ENCODE measurements at regions not wholly inside any gene's neighbourhood (a gene's known extent, or its start where the extent isn't known, plus 50 kb on each side); places are given as distances from the start of the nearest gene placed in this dataset.
"Not testable (repeated sequence)": the region's sequence is repeated elsewhere in the genome, so short reads cannot be mapped to it uniquely, and the experiment has no call there.

- no peak for DNase-seq (ENCODE audit: low read depth)
- no peak overlapping the region for H3K4me3 ChIP-seq (replicated peaks; ENCODE audit: low read depth, low read length)
- no peak for TF ChIP-seq CTCF (IDR thresholded peaks at IDR 0.05; ENCODE audit: low read length, missing control alignments)
Measured at GRCh38 chr5:1735320-1735970, 64.2 kb downstream of the MRPL36 start.

DNA sequence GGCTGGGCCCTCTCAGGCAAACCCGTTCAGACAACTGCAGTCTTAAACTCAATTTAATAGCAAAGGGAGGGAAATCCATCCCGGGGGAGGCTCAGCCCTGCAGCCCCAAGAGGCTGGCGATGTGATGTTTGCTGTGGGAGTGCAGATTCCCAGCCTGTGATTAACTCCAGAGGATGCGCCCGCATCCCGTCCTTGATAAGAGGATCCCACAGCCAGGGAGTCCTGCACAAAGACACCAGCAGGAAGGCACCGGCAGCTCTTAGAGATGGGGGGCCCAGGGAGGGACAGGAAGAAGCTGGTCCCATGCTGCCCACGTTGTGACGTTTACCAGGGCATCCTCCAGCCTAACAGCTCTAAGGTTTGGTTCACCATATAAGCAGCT lies 64.7 kb downstream of the MRPL36 start:
- no peak overlapping the region for H3K4me3 ChIP-seq (replicated peaks; ENCODE audit: low read depth, low read length)
- TF ChIP-seq CTCF (IDR thresholded peaks at IDR 0.05; ENCODE audit: low read length, missing control alignments): no peak
- no peak for DNase-seq (ENCODE audit: low read depth)

DNA sequence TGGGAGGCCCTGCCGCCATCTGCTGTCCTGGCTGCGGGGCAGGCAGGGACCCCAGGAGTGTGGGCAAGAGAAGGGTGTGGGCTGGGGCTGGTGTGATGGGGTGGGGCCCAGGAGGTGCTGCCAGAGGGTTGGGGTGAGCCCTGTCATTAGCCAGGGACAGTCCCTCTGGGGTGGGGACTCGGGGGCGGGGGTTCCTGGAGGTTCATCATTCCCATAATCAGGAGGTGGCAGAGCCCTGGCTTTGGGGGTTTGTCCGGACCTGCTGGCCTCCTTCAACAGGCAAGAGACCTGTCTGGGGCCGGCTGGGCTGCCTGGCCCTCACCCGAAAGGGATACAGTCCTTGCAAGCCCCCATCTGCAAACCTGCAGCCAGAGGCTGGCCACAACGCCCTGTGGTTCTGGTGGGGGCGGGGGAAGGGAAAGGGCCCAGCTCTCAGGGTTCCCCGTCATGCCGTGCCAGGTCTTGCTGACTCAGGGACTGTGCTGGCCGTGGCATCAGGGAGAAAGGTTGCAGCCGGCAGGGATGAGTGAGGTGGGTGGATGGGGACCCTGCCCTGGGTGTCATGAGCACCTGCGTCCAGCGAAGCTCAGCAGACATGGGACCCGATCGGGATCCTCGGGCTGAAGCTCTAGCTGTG lies 65.2 kb downstream of the MRPL36 start:
- TF ChIP-seq CTCF (IDR thresholded peaks at IDR 0.05; ENCODE audit: low read length, missing control alignments): no peak

DNA sequence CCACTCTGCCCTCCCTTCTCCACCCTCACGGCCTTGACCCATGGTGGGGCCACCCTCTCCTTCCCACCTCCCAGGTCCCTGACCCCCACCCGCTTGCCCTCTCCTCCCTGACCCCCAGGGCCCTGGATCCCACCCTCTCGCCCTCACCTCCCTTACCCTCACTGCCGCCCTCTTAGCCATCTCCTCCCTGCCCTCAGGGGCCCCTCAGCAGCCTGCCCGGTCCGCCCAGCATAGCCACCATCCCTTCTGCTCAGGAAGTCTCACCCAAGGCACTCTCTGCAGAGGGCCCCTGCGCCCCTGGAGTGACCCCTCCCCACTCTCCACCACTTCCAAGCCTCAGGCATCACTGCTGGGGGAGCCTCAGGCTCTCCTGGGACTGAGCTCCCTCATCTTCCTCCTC lies 66.3 kb downstream of the MRPL36 start:
- DNase-seq (ENCODE audit: low read depth): no peak
- no peak overlapping the region for H3K4me3 ChIP-seq (replicated peaks; ENCODE audit: low read depth, low read length)
- no peak for TF ChIP-seq CTCF (IDR thresholded peaks at IDR 0.05; ENCODE audit: low read length, missing control alignments)

More for the DNA sequence above, 65.2 kb downstream of the MRPL36 start:
- H3K4me3 ChIP-seq (replicated peaks; ENCODE audit: low read depth, low read length): no peak overlapping the region
- no peak for DNase-seq (ENCODE audit: low read depth)

DNA sequence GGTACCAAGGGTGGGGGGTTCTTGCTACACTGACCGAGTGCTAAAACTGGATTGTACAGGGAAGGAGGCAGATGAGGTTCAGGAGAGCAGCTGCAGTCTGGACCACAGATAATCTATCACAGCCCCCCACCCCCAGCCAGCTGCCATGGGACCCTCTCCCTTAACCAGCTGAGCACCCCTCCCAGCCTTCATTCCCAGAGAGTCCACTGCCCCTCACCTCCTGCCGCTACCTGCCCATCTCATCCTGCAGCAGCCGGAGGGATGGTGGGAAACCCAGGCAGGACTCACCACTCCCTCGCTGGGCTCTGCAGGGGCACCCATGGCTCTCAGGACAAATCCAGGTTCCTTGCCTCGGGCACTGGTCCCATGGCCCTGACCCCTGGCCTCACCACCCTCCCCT lies 66.7 kb downstream of the MRPL36 start:
- no peak for TF ChIP-seq CTCF (IDR thresholded peaks at IDR 0.05; ENCODE audit: low read length, missing control alignments)
- DNase-seq (ENCODE audit: low read depth): no peak
- no peak overlapping the region for H3K4me3 ChIP-seq (replicated peaks; ENCODE audit: low read depth, low read length)

DNA sequence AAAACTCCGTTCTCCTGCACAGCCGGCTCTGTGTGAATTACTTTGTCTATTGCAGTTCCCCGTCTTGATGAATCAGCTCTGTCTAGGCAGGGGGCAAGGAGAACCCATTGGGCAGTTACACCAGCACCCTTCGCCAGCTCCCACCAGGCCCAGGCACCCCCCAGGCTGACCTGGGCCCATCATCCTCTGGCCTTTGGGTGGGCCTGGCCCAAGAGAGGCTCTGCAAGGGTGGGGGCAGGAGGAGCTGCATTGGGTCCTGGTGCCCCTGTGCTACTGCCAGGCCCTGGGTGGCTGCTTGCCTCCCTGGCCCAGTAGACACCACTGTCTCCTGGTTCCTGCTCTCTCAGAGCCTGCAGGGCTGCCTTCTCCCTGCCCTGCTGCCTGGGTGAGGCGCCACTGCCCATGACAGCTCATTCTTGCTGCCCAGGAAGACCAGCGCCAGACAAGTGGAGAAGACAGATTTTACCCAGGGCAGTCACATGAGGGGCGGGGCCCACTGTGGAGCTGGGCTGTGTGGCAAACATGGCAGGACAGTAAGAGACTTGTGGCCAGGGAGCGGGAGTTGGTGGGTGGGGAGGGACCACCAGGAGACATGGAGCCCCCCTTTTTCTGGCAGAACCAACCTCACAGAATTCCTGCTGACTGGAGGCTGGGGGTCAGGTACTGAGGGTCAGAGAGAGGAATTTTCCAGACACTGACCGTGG lies 67.2 kb downstream of the MRPL36 start:
- no peak for TF ChIP-seq CTCF (IDR thresholded peaks at IDR 0.05; ENCODE audit: low read length, missing control alignments)
- no peak for DNase-seq (ENCODE audit: low read depth)
- H3K4me3 ChIP-seq (replicated peaks; ENCODE audit: low read depth, low read length): no peak overlapping the region

- not testable (repeated sequence) for DNase-seq (ENCODE audit: low read depth); H3K4me3 ChIP-seq (replicated peaks; ENCODE audit: low read depth, low read length)
Measured at GRCh38 chr5:1731855-1732237, 67.8 kb downstream of the MRPL36 start.

Data from fibroblast of pulmonary artery (primary cell).